Left ventricle myocardium inferior (tissue), 1 donor: ENCODE measurements at regions not wholly inside any gene's neighbourhood (a gene's known extent, or its start where the extent isn't known, plus 50 kb on each side); places are given as distances from the start of the nearest gene placed in this dataset.
"Not testable (repeated sequence)": the region's sequence is repeated elsewhere in the genome, so short reads cannot be mapped to it uniquely, and the experiment has no call there.

Experiments used
- DNase-seq: peaks from one replicate; pipeline ENCODE4 v3.0.0-alpha.2; 2020
- H3K27ac ChIP-seq: fragments of 200-600 bp; replicated peaks from 2 replicates; pipeline ENCODE4 v1.8.0; 2021
- H3K27me3 ChIP-seq: fragments of 200-600 bp; 2 replicates; pipeline ENCODE4 v1.8.0; 2021; ENCODE audit warnings: low read depth
- H3K36me3 ChIP-seq: fragments of 200-600 bp; 2 replicates; pipeline ENCODE4 v1.8.0; 2021
- H3K4me1 ChIP-seq: fragments of 200-600 bp; 2 replicates; pipeline ENCODE4 v1.8.0; 2021
- H3K4me3 ChIP-seq: fragments of 200-600 bp; 2 replicates; pipeline ENCODE4 v1.8.0; 2021; ENCODE audit warnings: mild to moderate bottlenecking, moderate library complexity
- H3K9me3 ChIP-seq: fragments of 200-600 bp; replicated peaks from 2 replicates; pipeline ENCODE4 v1.8.0; 2021
- CTCF ChIP-seq: fragments of 200-600 bp; IDR thresholded peaks from 2 replicates; pipeline ENCODE4 v1.8.0; 2021; ENCODE audit warnings: antibody characterized with exemption, mild to moderate bottlenecking, borderline replicate concordance
- intact Hi-C: fragments of 100-400 bp; cut with micrococcal nuclease; formaldehyde crosslinking; loops from one replicate; pipeline ENCODE4 v1.11.0; 2022
- donor health status: DM: no; HTN: yes; CAD: no; lungs with severe emphysema.

- Histone ChIP-seq H3K36me3 (peaks cover 11% of the 10 kb centered on the region), H3K4me3 (no peak overlapping the region), H3K27me3 (no peaks in the 10 kb centered on the region), H3K4me1 (peaks cover 95% of the 10 kb centered on the region), H3K9me3 (no peaks in the 10 kb centered on the region), H3K27ac (peak overlapping the region; percentile 87)
- intact Hi-C loops = no loop called here
- no peak for TF ChIP-seq CTCF
- no peak for DNase-seq
Observed at GRCh38 chr1:184879876-184880557, 94.3 kb downstream of the NIBAN1 start.

- no peak for TF ChIP-seq CTCF
- Histone ChIP-seq H3K27me3 (no peaks in the 10 kb centered on the region), H3K27ac (peak overlapping the region; percentile 87), H3K4me1 (peaks cover 91% of the 10 kb centered on the region), H3K4me3 (no peak overlapping the region), H3K9me3 (no peaks in the 10 kb centered on the region), H3K36me3 (peaks cover under 1% of the 10 kb centered on the region)
- intact Hi-C loops = no loop called here
- no peak for DNase-seq
Observed at GRCh38 chr1:184878602-184879001, 95.7 kb downstream of the NIBAN1 start.

GRCh38 chr1:184878002-184878401 lies 96.3 kb downstream of the NIBAN1 start:
- intact Hi-C loops = no loop called here
- Histone ChIP-seq H3K27me3 (no peaks in the 10 kb centered on the region), H3K9me3 (no peaks in the 10 kb centered on the region), H3K4me3 (no peak overlapping the region), H3K36me3 (peaks cover 5% of the 10 kb centered on the region), H3K27ac (peak overlapping the region; percentile 87), H3K4me1 (peaks cover 85% of the 10 kb centered on the region)
- DNase-seq = no peak
- TF ChIP-seq CTCF = no peak

GRCh38 chr1:184876015-184876414 lies 98.3 kb downstream of the NIBAN1 start:
- H3K36me3 ChIP-seq, H3K27me3 ChIP-seq, H3K9me3 ChIP-seq, intact Hi-C loops, DNase-seq, H3K4me3 ChIP-seq: not testable (repeated sequence)
- Histone ChIP-seq H3K4me1 (peaks cover 65% of the 10 kb centered on the region), H3K27ac (peak overlapping the region; percentile 53)

GRCh38 chr1:184875218-184875617 lies 99.1 kb downstream of the NIBAN1 start:
- no peaks in the 10 kb centered on the region for H3K27me3 ChIP-seq
- H3K27ac ChIP-seq = peak overlapping the region; percentile 53
- H3K9me3 ChIP-seq = no peaks in the 10 kb centered on the region
- intact Hi-C loops = no loop called here
- DNase-seq = no peak
- no peak for TF ChIP-seq CTCF
- H3K4me1 ChIP-seq = peaks cover 57% of the 10 kb centered on the region
- no peak overlapping the region for H3K4me3 ChIP-seq
- peaks cover 8% of the 10 kb centered on the region for H3K36me3 ChIP-seq

- DNase-seq = no peak
- intact Hi-C loops = no loop called here
- H3K4me1 ChIP-seq = peaks cover 37% of the 10 kb centered on the region
- TF ChIP-seq CTCF = no peak
- H3K27me3 ChIP-seq = no peaks in the 10 kb centered on the region
- H3K4me3 ChIP-seq = no peak overlapping the region
- H3K27ac ChIP-seq = no peak overlapping the region
- no peaks in the 10 kb centered on the region for H3K9me3 ChIP-seq
- peaks cover 8% of the 10 kb centered on the region for H3K36me3 ChIP-seq
Observed at GRCh38 chr1:184870319-184870718, 104.0 kb downstream of the NIBAN1 start.
